Panc1 (cell line): ENCODE measurements at regions not wholly inside any gene's neighbourhood (a gene's known extent, or its start where the extent isn't known, plus 50 kb on each side); places are given as distances from the start of the nearest gene placed in this dataset.

Experiments
- ATAC-seq: fragments of 200-7000 bp; cut with Tn5 transposase; 2 replicates; pipeline ENCODE4 v1.9.1; 2020; ENCODE audit warnings: mild to moderate bottlenecking, moderate library complexity
- BruUV-seq: library from RNA; stranded (reverse); fragments of 400-500 nt; replicated peaks from 2 replicates; lab custom pipeline; 2021; lab: Mats Ljungman, UMichigan
- CTCF ChIA-PET: fragments of 300-600 bp; sonication (Branson Sonifier 250); formaldehyde crosslinking; loops from one replicate; lab custom pipeline; 2022; ENCODE audit warnings: antibody characterized with exemption; lab: Charles Lee
- POLR2A ChIA-PET: fragments of 300-600 bp; sonication (Branson Sonifier 250); formaldehyde crosslinking; loops from one replicate; lab custom pipeline; 2022; ENCODE audit warnings: antibody characterized with exemption; lab: Charles Lee
- DNase-seq: peaks from one replicate; pipeline ENCODE4 v3.0.0-alpha.2; 2010; ENCODE audit warnings: low read depth, low spot score
- H3K27ac ChIP-seq: 2 replicates; pipeline ENCODE4 v1.5.1; 2011; ENCODE audit warnings: mild to moderate bottlenecking, low read length, inconsistent platforms
- H3K27me3 ChIP-seq: fragments of 200-500 bp; sonication (Bioruptor generic); 2 replicates; pipeline ENCODE4 v1.6.0; 2014; ENCODE audit warnings: low read length, inconsistent platforms; ENCODE audit not compliant: control insufficient read depth, insufficient read depth
- H3K36me3 ChIP-seq: fragments of 200-500 bp; sonication (Bioruptor generic); 2 replicates; pipeline ENCODE4 v1.5.1; 2014; ENCODE audit warnings: inconsistent platforms, mild to moderate bottlenecking, low read length, moderate library complexity; ENCODE audit not compliant: control insufficient read depth, insufficient read depth
- H3K4me1 ChIP-seq: 2 replicates; pipeline ENCODE4 v1.5.1; 2011; ENCODE audit warnings: inconsistent platforms, mild to moderate bottlenecking, low read length, moderate library complexity; ENCODE audit not compliant: control insufficient read depth, insufficient read depth
- H3K4me3 ChIP-seq, 2 experiments: 2 replicates each; pipeline ENCODE4 v1.5.1; 2011 to 2012; ENCODE audit warnings: low read depth in 2 of 2, low read length in 2 of 2, mild to moderate bottlenecking in 2 of 2, inconsistent platforms in 1 of 2, moderate library complexity in 1 of 2
- H3K9me3 ChIP-seq: fragments of 200-500 bp; sonication (Bioruptor generic); 2 replicates; pipeline ENCODE4 v1.5.1; 2014; ENCODE audit warnings: low read depth, mild to moderate bottlenecking, inconsistent platforms, low read length, moderate library complexity; ENCODE audit not compliant: control insufficient read depth, insufficient read depth
- POLR2AphosphoS5 ChIP-seq: IDR thresholded peaks from 2 replicates; pipeline ENCODE4 v1.6.1; 2012; ENCODE audit warnings: mild to moderate bottlenecking, low read depth, low read length, moderate library complexity
- SIN3A ChIP-seq: IDR thresholded peaks from 2 replicates; pipeline ENCODE4 v1.6.1; 2012; ENCODE audit warnings: low read depth, mild to moderate bottlenecking, low read length, moderate library complexity, borderline replicate concordance; ENCODE audit not compliant: insufficient read depth
- TCF7L2 ChIP-seq: IDR thresholded peaks from 2 replicates; pipeline ENCODE4 v1.6.1; 2011; ENCODE audit warnings: mild to moderate bottlenecking, low read depth, low read length, inconsistent platforms
- in situ Hi-C: cut with HindIII; loops from 2 replicates; pipeline ENCODE4 v1.10.0; 2016; ENCODE audit warnings: low sequenced_read_pairs, low pct_unique_long_range_greater_than_20kb
- intact Hi-C: fragments of 100-400 bp; cut with micrococcal nuclease; formaldehyde crosslinking; loops from one replicate; pipeline ENCODE4 v1.10.0; 2022; ENCODE audit not compliant: unreplicated experiment
- TF ChIP-seq, protein P1 (sequence below): fragments of 450-650 bp; IDR thresholded peaks from 2 replicates; pipeline ENCODE4 v1.5.1; 2017; ENCODE audit warnings: mild to moderate bottlenecking
- TF ChIP-seq, protein P2 (sequence below), 2 experiments: IDR thresholded peaks; 2 replicates each; pipeline ENCODE4 v1.6.1; 2011 to 2012; ENCODE audit warnings: low read depth in 2 of 2, control low read depth in 1 of 2, low read length in 1 of 2, mild to moderate bottlenecking in 1 of 2, moderate library complexity in 1 of 2; ENCODE audit not compliant: insufficient read depth in 1 of 2

DNA sequence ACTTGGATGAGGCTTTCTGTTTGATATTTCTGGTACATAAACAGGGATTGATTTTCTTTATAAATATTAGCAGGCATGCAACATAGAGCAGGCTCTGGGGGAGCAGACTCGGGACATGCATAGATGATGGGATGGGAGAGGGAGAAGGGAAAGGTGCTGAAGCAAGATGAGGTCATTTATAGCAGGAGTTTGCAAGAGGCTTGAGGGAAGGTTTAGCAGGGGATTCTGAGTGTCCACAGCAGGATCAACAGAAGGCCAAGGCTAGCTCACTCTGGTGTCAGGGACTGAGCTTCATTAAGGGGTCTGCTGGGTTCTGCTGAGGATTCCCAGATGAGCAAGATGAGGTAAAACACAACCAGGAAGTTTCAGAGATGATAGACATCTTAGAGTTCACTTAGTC, 309.1 kb upstream of the CELF4 start:
- H3K36me3 ChIP-seq: no peaks in the 10 kb centered on the region
- no peaks in the 10 kb centered on the region for H3K4me1 ChIP-seq
- H3K9me3 ChIP-seq: no peaks in the 10 kb centered on the region
- intact Hi-C loops (no loop called here), in situ Hi-C loops (no loop called here)
- no TSS peak for BruUV-seq
- H3K27me3 ChIP-seq: no peaks in the 10 kb centered on the region
- ChIA-PET CTCF (no interaction called here), POLR2A (no interaction called here)
- no peak overlapping the region for H3K4me3 ChIP-seq
- TF ChIP-seq, protein P1, sequence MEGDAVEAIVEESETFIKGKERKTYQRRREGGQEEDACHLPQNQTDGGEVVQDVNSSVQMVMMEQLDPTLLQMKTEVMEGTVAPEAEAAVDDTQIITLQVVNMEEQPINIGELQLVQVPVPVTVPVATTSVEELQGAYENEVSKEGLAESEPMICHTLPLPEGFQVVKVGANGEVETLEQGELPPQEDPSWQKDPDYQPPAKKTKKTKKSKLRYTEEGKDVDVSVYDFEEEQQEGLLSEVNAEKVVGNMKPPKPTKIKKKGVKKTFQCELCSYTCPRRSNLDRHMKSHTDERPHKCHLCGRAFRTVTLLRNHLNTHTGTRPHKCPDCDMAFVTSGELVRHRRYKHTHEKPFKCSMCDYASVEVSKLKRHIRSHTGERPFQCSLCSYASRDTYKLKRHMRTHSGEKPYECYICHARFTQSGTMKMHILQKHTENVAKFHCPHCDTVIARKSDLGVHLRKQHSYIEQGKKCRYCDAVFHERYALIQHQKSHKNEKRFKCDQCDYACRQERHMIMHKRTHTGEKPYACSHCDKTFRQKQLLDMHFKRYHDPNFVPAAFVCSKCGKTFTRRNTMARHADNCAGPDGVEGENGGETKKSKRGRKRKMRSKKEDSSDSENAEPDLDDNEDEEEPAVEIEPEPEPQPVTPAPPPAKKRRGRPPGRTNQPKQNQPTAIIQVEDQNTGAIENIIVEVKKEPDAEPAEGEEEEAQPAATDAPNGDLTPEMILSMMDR: no peak
- TF ChIP-seq, protein P2, sequence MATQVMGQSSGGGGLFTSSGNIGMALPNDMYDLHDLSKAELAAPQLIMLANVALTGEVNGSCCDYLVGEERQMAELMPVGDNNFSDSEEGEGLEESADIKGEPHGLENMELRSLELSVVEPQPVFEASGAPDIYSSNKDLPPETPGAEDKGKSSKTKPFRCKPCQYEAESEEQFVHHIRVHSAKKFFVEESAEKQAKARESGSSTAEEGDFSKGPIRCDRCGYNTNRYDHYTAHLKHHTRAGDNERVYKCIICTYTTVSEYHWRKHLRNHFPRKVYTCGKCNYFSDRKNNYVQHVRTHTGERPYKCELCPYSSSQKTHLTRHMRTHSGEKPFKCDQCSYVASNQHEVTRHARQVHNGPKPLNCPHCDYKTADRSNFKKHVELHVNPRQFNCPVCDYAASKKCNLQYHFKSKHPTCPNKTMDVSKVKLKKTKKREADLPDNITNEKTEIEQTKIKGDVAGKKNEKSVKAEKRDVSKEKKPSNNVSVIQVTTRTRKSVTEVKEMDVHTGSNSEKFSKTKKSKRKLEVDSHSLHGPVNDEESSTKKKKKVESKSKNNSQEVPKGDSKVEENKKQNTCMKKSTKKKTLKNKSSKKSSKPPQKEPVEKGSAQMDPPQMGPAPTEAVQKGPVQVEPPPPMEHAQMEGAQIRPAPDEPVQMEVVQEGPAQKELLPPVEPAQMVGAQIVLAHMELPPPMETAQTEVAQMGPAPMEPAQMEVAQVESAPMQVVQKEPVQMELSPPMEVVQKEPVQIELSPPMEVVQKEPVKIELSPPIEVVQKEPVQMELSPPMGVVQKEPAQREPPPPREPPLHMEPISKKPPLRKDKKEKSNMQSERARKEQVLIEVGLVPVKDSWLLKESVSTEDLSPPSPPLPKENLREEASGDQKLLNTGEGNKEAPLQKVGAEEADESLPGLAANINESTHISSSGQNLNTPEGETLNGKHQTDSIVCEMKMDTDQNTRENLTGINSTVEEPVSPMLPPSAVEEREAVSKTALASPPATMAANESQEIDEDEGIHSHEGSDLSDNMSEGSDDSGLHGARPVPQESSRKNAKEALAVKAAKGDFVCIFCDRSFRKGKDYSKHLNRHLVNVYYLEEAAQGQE (IDR thresholded peaks at IDR 0.05; ENCODE audit: insufficient read depth in 1 of 2, low read depth in 2 of 2, low read length in 1 of 2): no peak
- ATAC-seq: no peak
- H3K27ac ChIP-seq: no peak overlapping the region
- DNase-seq: no peak

DNA sequence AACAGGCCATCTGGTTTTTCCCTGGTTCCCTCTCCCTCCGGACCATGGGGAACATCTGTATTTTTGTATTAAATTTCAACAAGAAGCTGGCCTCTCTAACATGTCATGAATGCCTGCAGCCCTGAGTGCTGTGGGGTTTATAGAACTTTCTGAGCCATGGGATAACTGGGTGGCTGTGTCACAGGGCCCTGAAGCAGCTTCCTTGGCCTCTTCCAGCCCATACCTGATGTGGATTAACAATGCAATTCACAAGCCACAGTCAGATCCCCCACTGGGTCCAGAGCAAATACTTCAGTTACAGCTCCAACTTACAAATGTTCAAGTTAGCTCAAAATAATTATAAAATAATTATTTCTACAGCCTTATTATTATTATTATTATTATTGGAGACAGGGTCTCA, 307.8 kb upstream of the CELF4 start:
- intact Hi-C loops: no loop called here
- CTCF ChIA-PET: interaction anchor here (0.7 kb wide), 1 partner anchor 132 kb away, joined by 3 read pairs; no protein-coding TSS in a partner anchor

More for the DNA sequence above, 307.8 kb upstream of the CELF4 start:
- TF ChIP-seq TCF7L2 (no peak), SIN3A (no peak), POLR2AphosphoS5 (no peak)
- TF ChIP-seq, protein P2 (IDR thresholded peaks at IDR 0.05; ENCODE audit: insufficient read depth in 1 of 2, low read depth in 2 of 2, low read length in 1 of 2): no peak
- TF ChIP-seq, protein P1: no peak
- DNase-seq (no peak), ATAC-seq (no peak)
- H3K27me3 ChIP-seq: no peaks in the 10 kb centered on the region
- POLR2A ChIA-PET: no interaction called here
- H3K4me3 ChIP-seq: no peak overlapping the region
- in situ Hi-C loops: no loop called here
- H3K4me1 ChIP-seq: no peaks in the 10 kb centered on the region
- no peak overlapping the region for H3K27ac ChIP-seq
- no peaks in the 10 kb centered on the region for H3K9me3 ChIP-seq
- no TSS peak for BruUV-seq
- H3K36me3 ChIP-seq: no peaks in the 10 kb centered on the region
